ENCODE measurements at regions not wholly inside any gene's neighbourhood (a gene's known extent, or its start where the extent isn't known, plus 50 kb on each side); places are given as distances from the start of the nearest gene placed in this dataset.

GRCh38 chr3:164608554-164609276 is 469.6 kb downstream of the SI start:
- Histone ChIP-seq H3K27ac (ENCODE audit: low read length) (no peak overlapping the region), H3K27me3 (ENCODE audit: control insufficient read depth in 1 of 2, insufficient read depth in 2 of 2, low read length in 2 of 2) (no peaks in the 10 kb centered on the region), H3K36me3 (ENCODE audit: control insufficient read depth in 2 of 2, insufficient read depth in 2 of 2, low read length in 2 of 2) (no peaks in the 10 kb centered on the region), H3K9me3 (ENCODE audit: control insufficient read depth in 2 of 2, low read length in 2 of 2) (no peaks in the 10 kb centered on the region), H3K4me3 (ENCODE audit: low read length in 2 of 2) (no peak overlapping the region), H3K4me1 (ENCODE audit: control insufficient read depth, insufficient read depth, low read length) (no peaks in the 10 kb centered on the region), H3K9ac (ENCODE audit: low read length in 2 of 2) (no peak overlapping the region)

GRCh38 chr3:164604687-164605086 is 473.6 kb downstream of the SI start:
- Histone ChIP-seq H3K9ac (ENCODE audit: low read length in 2 of 2) (no peak overlapping the region), H3K27ac (ENCODE audit: low read length) (no peak overlapping the region), H3K4me1 (ENCODE audit: control insufficient read depth, insufficient read depth, low read length) (no peaks in the 10 kb centered on the region), H3K27me3 (ENCODE audit: control insufficient read depth in 1 of 2, insufficient read depth in 2 of 2, low read length in 2 of 2) (no peaks in the 10 kb centered on the region), H3K4me3 (ENCODE audit: low read length in 2 of 2) (no peak overlapping the region), H3K36me3 (ENCODE audit: control insufficient read depth in 2 of 2, insufficient read depth in 2 of 2, low read length in 2 of 2) (no peaks in the 10 kb centered on the region), H3K9me3 (ENCODE audit: control insufficient read depth in 2 of 2, low read length in 2 of 2) (no peaks in the 10 kb centered on the region)

- no peaks in the 10 kb centered on the region for H3K27me3 ChIP-seq (ENCODE audit: control insufficient read depth in 1 of 2, insufficient read depth in 2 of 2, low read length in 2 of 2)
- H3K9ac ChIP-seq (ENCODE audit: low read length in 2 of 2): no peak overlapping the region
- no peaks in the 10 kb centered on the region for H3K4me1 ChIP-seq (ENCODE audit: control insufficient read depth, insufficient read depth, low read length)
- no peak overlapping the region for H3K4me3 ChIP-seq (ENCODE audit: low read length in 2 of 2)
- H3K9me3 ChIP-seq (ENCODE audit: control insufficient read depth in 2 of 2, low read length in 2 of 2): no peaks in the 10 kb centered on the region
- H3K36me3 ChIP-seq (ENCODE audit: control insufficient read depth in 2 of 2, insufficient read depth in 2 of 2, low read length in 2 of 2): no peaks in the 10 kb centered on the region
- H3K27ac ChIP-seq (ENCODE audit: low read length): no peak overlapping the region
Measured at GRCh38 chr3:164577667-164578210, 500.6 kb downstream of the SI start.

- H3K27ac ChIP-seq (ENCODE audit: low read length): no peak overlapping the region
- H3K27me3 ChIP-seq (ENCODE audit: control insufficient read depth in 1 of 2, insufficient read depth in 2 of 2, low read length in 2 of 2): no peaks in the 10 kb centered on the region
- H3K9ac ChIP-seq (ENCODE audit: low read length in 2 of 2): no peak overlapping the region
- H3K36me3 ChIP-seq (ENCODE audit: control insufficient read depth in 2 of 2, insufficient read depth in 2 of 2, low read length in 2 of 2): no peaks in the 10 kb centered on the region
- H3K4me3 ChIP-seq (ENCODE audit: low read length in 2 of 2): no peak overlapping the region
- H3K4me1 ChIP-seq (ENCODE audit: control insufficient read depth, insufficient read depth, low read length): no peaks in the 10 kb centered on the region
- H3K9me3 ChIP-seq (ENCODE audit: control insufficient read depth in 2 of 2, low read length in 2 of 2): no peaks in the 10 kb centered on the region
Measured at GRCh38 chr3:164572436-164572835, 505.9 kb downstream of the SI start.

GRCh38 chr3:164550857-164551256 is 527.4 kb downstream of the SI start:
- Histone ChIP-seq H3K9ac (ENCODE audit: low read length in 2 of 2) (no peak overlapping the region), H3K27ac (ENCODE audit: low read length) (no peak overlapping the region), H3K9me3 (ENCODE audit: control insufficient read depth in 2 of 2, low read length in 2 of 2) (no peaks in the 10 kb centered on the region), H3K27me3 (ENCODE audit: control insufficient read depth in 1 of 2, insufficient read depth in 2 of 2, low read length in 2 of 2) (no peaks in the 10 kb centered on the region), H3K4me1 (ENCODE audit: control insufficient read depth, insufficient read depth, low read length) (no peaks in the 10 kb centered on the region), H3K36me3 (ENCODE audit: control insufficient read depth in 2 of 2, insufficient read depth in 2 of 2, low read length in 2 of 2) (no peaks in the 10 kb centered on the region), H3K4me3 (ENCODE audit: low read length in 2 of 2) (no peak overlapping the region)

GRCh38 chr3:164539215-164539614 is 539.1 kb downstream of the SI start:
- Histone ChIP-seq H3K9me3 (ENCODE audit: control insufficient read depth in 2 of 2, low read length in 2 of 2) (no peaks in the 10 kb centered on the region), H3K27me3 (ENCODE audit: control insufficient read depth in 1 of 2, insufficient read depth in 2 of 2, low read length in 2 of 2) (no peaks in the 10 kb centered on the region), H3K27ac (ENCODE audit: low read length) (no peak overlapping the region), H3K4me1 (ENCODE audit: control insufficient read depth, insufficient read depth, low read length) (no peaks in the 10 kb centered on the region), H3K4me3 (ENCODE audit: low read length in 2 of 2) (no peak overlapping the region), H3K36me3 (ENCODE audit: control insufficient read depth in 2 of 2, insufficient read depth in 2 of 2, low read length in 2 of 2) (no peaks in the 10 kb centered on the region), H3K9ac (ENCODE audit: low read length in 2 of 2) (no peak overlapping the region)

- Histone ChIP-seq H3K36me3 (ENCODE audit: control insufficient read depth in 2 of 2, insufficient read depth in 2 of 2, low read length in 2 of 2) (no peaks in the 10 kb centered on the region), H3K4me3 (ENCODE audit: low read length in 2 of 2) (no peak overlapping the region), H3K9ac (ENCODE audit: low read length in 2 of 2) (no peak overlapping the region), H3K4me1 (ENCODE audit: control insufficient read depth, insufficient read depth, low read length) (no peaks in the 10 kb centered on the region), H3K27me3 (ENCODE audit: control insufficient read depth in 1 of 2, insufficient read depth in 2 of 2, low read length in 2 of 2) (no peaks in the 10 kb centered on the region), H3K9me3 (ENCODE audit: control insufficient read depth in 2 of 2, low read length in 2 of 2) (no peaks in the 10 kb centered on the region), H3K27ac (ENCODE audit: low read length) (no peak overlapping the region)
Measured at GRCh38 chr3:164537485-164537884, 540.8 kb downstream of the SI start.

GRCh38 chr3:164533275-164533674 is 545.0 kb downstream of the SI start:
- no peak overlapping the region for H3K9ac ChIP-seq (ENCODE audit: low read length in 2 of 2)
- no peak overlapping the region for H3K4me3 ChIP-seq (ENCODE audit: low read length in 2 of 2)
- H3K27ac ChIP-seq (ENCODE audit: low read length): no peak overlapping the region
- no peaks in the 10 kb centered on the region for H3K4me1 ChIP-seq (ENCODE audit: control insufficient read depth, insufficient read depth, low read length)
- no peaks in the 10 kb centered on the region for H3K27me3 ChIP-seq (ENCODE audit: control insufficient read depth in 1 of 2, insufficient read depth in 2 of 2, low read length in 2 of 2)
- no peaks in the 10 kb centered on the region for H3K36me3 ChIP-seq (ENCODE audit: control insufficient read depth in 2 of 2, insufficient read depth in 2 of 2, low read length in 2 of 2)
- H3K9me3 ChIP-seq (ENCODE audit: control insufficient read depth in 2 of 2, low read length in 2 of 2): no peaks in the 10 kb centered on the region

GRCh38 chr3:164526250-164526649 is 552.0 kb downstream of the SI start:
- Histone ChIP-seq H3K27me3 (ENCODE audit: control insufficient read depth in 1 of 2, insufficient read depth in 2 of 2, low read length in 2 of 2) (no peaks in the 10 kb centered on the region), H3K4me3 (ENCODE audit: low read length in 2 of 2) (no peak overlapping the region), H3K4me1 (ENCODE audit: control insufficient read depth, insufficient read depth, low read length) (no peaks in the 10 kb centered on the region), H3K9me3 (ENCODE audit: control insufficient read depth in 2 of 2, low read length in 2 of 2) (peaks cover 0 to 5% of the 10 kb centered on the region in 2 donors), H3K36me3 (ENCODE audit: control insufficient read depth in 2 of 2, insufficient read depth in 2 of 2, low read length in 2 of 2) (no peaks in the 10 kb centered on the region), H3K27ac (ENCODE audit: low read length) (no peak overlapping the region), H3K9ac (ENCODE audit: low read length in 2 of 2) (no peak overlapping the region)

- H3K4me3 ChIP-seq (ENCODE audit: low read length in 2 of 2): no peak overlapping the region
Measured at GRCh38 chr3:164524201-164524600, 554.1 kb downstream of the SI start.

GRCh38 chr3:164522073-164522763 is 556.1 kb downstream of the SI start:
- H3K4me1 ChIP-seq (ENCODE audit: control insufficient read depth, insufficient read depth, low read length): no peaks in the 10 kb centered on the region
- H3K36me3 ChIP-seq (ENCODE audit: control insufficient read depth in 2 of 2, insufficient read depth in 2 of 2, low read length in 2 of 2): no peaks in the 10 kb centered on the region
- no peak overlapping the region for H3K4me3 ChIP-seq (ENCODE audit: low read length in 2 of 2)
- H3K27ac ChIP-seq (ENCODE audit: low read length): no peak overlapping the region
- H3K27me3 ChIP-seq (ENCODE audit: control insufficient read depth in 1 of 2, insufficient read depth in 2 of 2, low read length in 2 of 2): no peaks in the 10 kb centered on the region
- H3K9ac ChIP-seq (ENCODE audit: low read length in 2 of 2): no peak overlapping the region
- H3K9me3 ChIP-seq (ENCODE audit: control insufficient read depth in 2 of 2, low read length in 2 of 2): peaks cover 0 to 14% of the 10 kb centered on the region in 2 donors

More at GRCh38 chr3:164524201-164524600, 554.1 kb downstream of the SI start:
- Histone ChIP-seq H3K27me3 (ENCODE audit: control insufficient read depth in 1 of 2, insufficient read depth in 2 of 2, low read length in 2 of 2) (no peaks in the 10 kb centered on the region), H3K9me3 (ENCODE audit: control insufficient read depth in 2 of 2, low read length in 2 of 2) (peaks cover 0 to 14% of the 10 kb centered on the region in 2 donors), H3K4me1 (ENCODE audit: control insufficient read depth, insufficient read depth, low read length) (no peaks in the 10 kb centered on the region), H3K27ac (ENCODE audit: low read length) (no peak overlapping the region), H3K36me3 (ENCODE audit: control insufficient read depth in 2 of 2, insufficient read depth in 2 of 2, low read length in 2 of 2) (no peaks in the 10 kb centered on the region), H3K9ac (ENCODE audit: low read length in 2 of 2) (no peak overlapping the region)
